RWPE2 (cell line): ENCODE measurements at regions not wholly inside any gene's neighbourhood (a gene's known extent, or its start where the extent isn't known, plus 50 kb on each side); places are given as distances from the start of the nearest gene placed in this dataset.

Experiments
- ATAC-seq: fragments of 200-7000 bp; cut with Tn5 transposase; 3 replicates; pipeline ENCODE4 v1.9.1; 2021; ENCODE audit warnings: low read depth
- DNase-seq: peaks from one replicate; pipeline ENCODE4 v3.0.0-alpha.2; 2020; ENCODE audit warnings: low spot score
- H3K27ac ChIP-seq: fragments of 450-650 bp; 2 replicates; pipeline ENCODE4 v1.5.1; 2017; ENCODE audit warnings: mild to moderate bottlenecking; ENCODE audit not compliant: poor library complexity, severe bottlenecking
- H3K27me3 ChIP-seq: fragments of 250-450 bp; sonication (Bioruptor Pico); 2 replicates; pipeline ENCODE4 v1.5.1; 2021; ENCODE audit warnings: mild to moderate bottlenecking, moderate library complexity; ENCODE audit not compliant: insufficient read depth, poor library complexity, severe bottlenecking
- H3K36me3 ChIP-seq: fragments of 250-450 bp; sonication (Bioruptor Pico); 2 replicates; pipeline ENCODE4 v1.5.1; 2020; ENCODE audit warnings: low read depth, mild to moderate bottlenecking, moderate library complexity
- H3K4me1 ChIP-seq: fragments of 250-450 bp; sonication (Bioruptor Pico); 2 replicates; pipeline ENCODE4 v1.5.1; 2021; ENCODE audit warnings: mild to moderate bottlenecking, moderate library complexity; ENCODE audit not compliant: insufficient read depth, poor library complexity, severe bottlenecking
- H3K4me3 ChIP-seq: fragments of 250-450 bp; sonication (Bioruptor Pico); 2 replicates; pipeline ENCODE4 v1.5.1; 2021; ENCODE audit warnings: mild to moderate bottlenecking, moderate library complexity; ENCODE audit not compliant: severe bottlenecking
- H3K9me3 ChIP-seq: fragments of 250-450 bp; sonication (Bioruptor Pico); 2 replicates; pipeline ENCODE4 v1.5.1; 2021; ENCODE audit warnings: mild to moderate bottlenecking, moderate library complexity; ENCODE audit not compliant: severe bottlenecking
- CTCF ChIP-seq: fragments of 450-650 bp; IDR thresholded peaks from one replicate; pipeline ENCODE4 v1.5.1; 2017; ENCODE audit warnings: mild to moderate bottlenecking, moderate library complexity; ENCODE audit not compliant: poor library complexity, severe bottlenecking

DNA sequence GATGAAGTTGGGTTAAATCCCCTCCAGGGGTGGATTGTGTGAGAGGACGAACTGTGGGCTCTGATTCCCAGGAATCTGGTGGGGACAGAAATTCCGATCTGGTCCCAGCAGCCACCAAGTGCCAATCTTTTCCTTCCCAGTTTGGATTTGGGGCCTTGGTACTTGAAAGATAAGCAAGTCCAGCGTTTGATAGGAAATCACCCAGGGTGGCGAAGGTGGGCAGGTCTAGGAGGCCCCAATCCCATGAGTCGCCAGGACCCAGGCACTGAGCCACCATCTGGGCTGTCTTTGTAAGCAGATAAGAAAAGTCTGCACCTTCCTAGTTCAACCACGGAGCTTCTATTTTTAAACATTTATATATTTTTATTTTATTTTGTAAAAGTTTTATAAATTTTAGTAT lies 122.6 kb upstream of the LSM8 start:
- H3K4me3 ChIP-seq, result no peak overlapping the region
- ATAC-seq, result no peak
- H3K27ac ChIP-seq, result no peak overlapping the region
- H3K9me3 ChIP-seq, result no peaks in the 10 kb centered on the region
- peak; percentile 48 for DNase-seq
- H3K36me3 ChIP-seq, result no peaks in the 10 kb centered on the region
- H3K4me1 ChIP-seq, result peaks cover 15% of the 10 kb centered on the region
- H3K27me3 ChIP-seq, result no peaks in the 10 kb centered on the region
- TF ChIP-seq CTCF, result no peak

DNA sequence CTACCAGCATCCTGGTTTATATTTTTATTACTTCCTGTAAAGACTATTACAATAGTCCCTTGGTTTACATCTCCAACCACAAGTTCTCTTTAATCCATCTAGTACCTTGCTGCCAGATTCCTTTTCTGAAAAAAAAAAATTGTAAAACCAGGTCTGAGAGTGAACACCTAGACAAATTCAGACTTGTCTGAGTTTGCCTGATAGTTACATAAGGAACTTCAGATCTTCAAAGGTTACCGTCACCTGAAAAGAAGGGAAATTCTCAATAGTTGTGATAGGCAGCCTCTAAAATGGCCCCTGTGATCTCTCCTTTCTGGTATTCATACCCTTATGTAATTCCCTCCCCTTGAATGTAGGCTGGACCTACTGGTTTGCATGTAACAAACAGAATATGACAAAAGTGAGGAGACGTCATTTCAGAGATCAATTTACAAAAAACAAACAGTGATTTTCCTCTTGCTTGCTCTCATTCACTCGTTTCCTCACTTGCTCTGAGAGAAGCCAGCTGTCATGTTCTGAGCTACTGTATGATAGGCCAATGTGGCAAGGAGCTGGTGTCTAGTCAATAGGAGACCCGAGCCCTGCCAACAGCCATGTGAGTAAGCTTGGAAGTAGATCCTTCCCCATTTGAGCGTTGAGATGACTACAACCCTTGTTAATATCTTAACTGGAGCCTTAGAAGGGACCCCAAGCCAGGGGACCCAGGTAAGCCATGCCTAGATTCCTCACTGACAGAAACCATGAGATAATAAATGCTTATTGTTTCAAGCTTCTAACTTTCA lies 110.9 kb upstream of the LSM8 start:
- Histone ChIP-seq H3K4me1 (peaks cover 41% of the 10 kb centered on the region), H3K27me3 (no peaks in the 10 kb centered on the region), H3K27ac (peak overlapping the region; percentile 83), H3K9me3 (no peaks in the 10 kb centered on the region), H3K36me3 (no peaks in the 10 kb centered on the region), H3K4me3 (no peak overlapping the region)
- ATAC-seq (peak; percentile 74), DNase-seq (no peak)
- TF ChIP-seq CTCF, result no peak

DNA sequence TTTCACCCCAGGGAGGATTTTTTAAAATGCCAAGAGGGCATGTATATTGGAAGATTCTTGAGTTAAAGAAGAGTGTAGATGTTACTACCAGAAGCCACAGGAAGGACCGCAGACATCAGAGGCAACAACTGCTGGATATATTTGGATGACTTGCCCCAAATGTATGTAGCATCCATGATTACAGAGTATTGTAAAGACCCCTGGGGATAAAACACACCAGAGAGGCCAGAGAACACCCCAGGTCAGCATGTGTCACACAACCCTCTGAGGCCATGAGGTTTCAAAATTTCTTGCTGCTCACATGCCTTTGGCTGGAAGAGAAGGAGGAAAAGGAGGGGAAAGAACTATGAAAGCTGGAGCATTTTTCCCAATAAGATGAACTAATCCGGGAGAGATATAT lies 108.0 kb upstream of the LSM8 start:
- no peaks in the 10 kb centered on the region for H3K36me3 ChIP-seq
- no peak for DNase-seq

DNA sequence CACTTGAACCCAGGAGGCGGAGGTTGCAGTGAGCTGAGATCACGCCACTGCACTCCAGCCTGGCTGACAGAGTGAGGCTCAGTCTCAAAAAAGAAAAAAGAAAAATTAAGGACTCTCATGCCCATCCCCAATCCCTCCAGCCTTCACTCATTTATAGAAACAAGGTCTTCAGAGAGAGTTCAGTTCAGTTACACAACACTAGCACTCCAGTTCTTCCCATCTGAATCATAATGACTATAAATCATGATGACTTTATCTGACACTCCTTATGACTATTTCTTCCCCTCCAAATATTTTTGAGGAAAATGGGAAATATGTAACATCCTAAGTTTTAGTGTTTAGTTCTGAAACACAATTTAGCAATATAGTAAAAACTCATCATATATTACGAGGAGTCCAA lies 107.4 kb upstream of the LSM8 start:
- no peak for TF ChIP-seq CTCF
- no peak for DNase-seq
- Histone ChIP-seq H3K4me1 (peaks cover 69% of the 10 kb centered on the region), H3K9me3 (no peaks in the 10 kb centered on the region), H3K27ac (peak overlapping the region; percentile 86), H3K4me3 (no peak overlapping the region), H3K27me3 (no peaks in the 10 kb centered on the region), H3K36me3 (no peaks in the 10 kb centered on the region)
- ATAC-seq, result peak; percentile 34; the same call in 1 of the 3 replicates

More for the DNA sequence above, 108.0 kb upstream of the LSM8 start:
- peaks cover 65% of the 10 kb centered on the region for H3K4me1 ChIP-seq
- ATAC-seq, result no peak
- no peaks in the 10 kb centered on the region for H3K9me3 ChIP-seq
- TF ChIP-seq CTCF, result no peak
- no peaks in the 10 kb centered on the region for H3K27me3 ChIP-seq
- H3K4me3 ChIP-seq, result no peak overlapping the region
- H3K27ac ChIP-seq, result peak overlapping the region; percentile 86

DNA sequence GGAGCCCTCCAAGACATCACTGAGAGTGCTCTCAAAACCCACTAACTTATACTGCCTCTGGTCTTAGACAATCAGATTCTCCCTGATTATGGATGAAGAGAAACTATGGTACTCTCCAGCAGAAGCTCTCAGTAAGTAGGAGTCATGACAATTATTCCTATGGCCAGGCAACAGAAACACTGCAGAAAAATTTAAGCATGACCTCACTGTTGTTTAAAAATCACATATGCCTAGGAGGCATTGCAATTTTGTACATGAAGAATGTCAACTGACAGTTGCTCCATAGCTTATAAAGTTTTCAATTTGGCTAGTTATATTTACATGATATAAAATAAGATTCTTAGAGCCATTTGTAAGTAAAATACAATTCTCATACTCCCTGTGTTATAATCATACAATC lies 105.9 kb upstream of the LSM8 start:
- H3K4me1 ChIP-seq, result peaks cover 58% of the 10 kb centered on the region
- H3K9me3 ChIP-seq, result no peaks in the 10 kb centered on the region
- no peak for DNase-seq
- H3K27ac ChIP-seq, result peak overlapping the region; percentile 86
- no peaks in the 10 kb centered on the region for H3K27me3 ChIP-seq
- ATAC-seq, result no peak
- no peaks in the 10 kb centered on the region for H3K36me3 ChIP-seq
- H3K4me3 ChIP-seq, result no peak overlapping the region
- no peak for TF ChIP-seq CTCF
